Liver (tissue), 3 donors: ENCODE measurements at regions not wholly inside any gene's neighbourhood (a gene's known extent, or its start where the extent isn't known, plus 50 kb on each side); places are given as distances from the start of the nearest gene placed in this dataset.

ENCODE experiments used
- ATF3 ChIP-seq: IDR thresholded peaks from 2 replicates; pipeline ENCODE4 v1.6.1; 2016; ENCODE audit warnings: antibody characterized with exemption
- EGR1 ChIP-seq, 2 donors: IDR thresholded peaks; 2 replicates each; pipeline ENCODE4 v1.6.1; 2016 to 2018; ENCODE audit warnings: antibody characterized with exemption in 2 of 2, low read depth in 2 of 2
- FOXA1 ChIP-seq: IDR thresholded peaks from 2 replicates; pipeline ENCODE4 v1.6.1; 2016; ENCODE audit warnings: antibody characterized with exemption
- GABPA ChIP-seq, 2 donors: IDR thresholded peaks in 1 of 2; conservative IDR thresholded peaks in 1 of 2; 2 replicates each; pipeline ENCODE4 v1.6.1; 2016; ENCODE audit warnings: antibody characterized with exemption in 2 of 2, mild to moderate bottlenecking in 1 of 2, moderate library complexity in 1 of 2
- HNF4A ChIP-seq, 2 donors: conservative IDR thresholded peaks; 2 replicates each; pipeline ENCODE4 v1.6.1; 2016; ENCODE audit warnings: antibody characterized with exemption in 2 of 2, mild to moderate bottlenecking in 2 of 2
- JUND ChIP-seq, 2 donors: IDR thresholded peaks; 2 replicates each; pipeline ENCODE4 v1.6.1; 2016; ENCODE audit warnings: antibody characterized with exemption in 2 of 2
- NR2F2 ChIP-seq: IDR thresholded peaks from 2 replicates; pipeline ENCODE4 v1.6.1; 2016; ENCODE audit warnings: antibody characterized with exemption
- RAD21 ChIP-seq, 2 donors: IDR thresholded peaks; 2 replicates each; pipeline ENCODE4 v1.6.1; 2016; ENCODE audit warnings: antibody characterized with exemption in 2 of 2, mild to moderate bottlenecking in 2 of 2
- REST ChIP-seq: IDR thresholded peaks from 2 replicates; pipeline ENCODE4 v1.6.1; 2016; ENCODE audit warnings: antibody characterized with exemption, mild to moderate bottlenecking
- TAF1 ChIP-seq: conservative IDR thresholded peaks from 2 replicates; pipeline ENCODE4 v1.6.1; 2016; ENCODE audit warnings: antibody characterized with exemption, mild to moderate bottlenecking
- YY1 ChIP-seq: IDR thresholded peaks from 2 replicates; pipeline ENCODE4 v1.6.1; 2016; ENCODE audit warnings: antibody characterized with exemption, mild to moderate bottlenecking
- ZBTB33 ChIP-seq: IDR thresholded peaks from 2 replicates; pipeline ENCODE4 v1.6.1; 2016; ENCODE audit warnings: antibody characterized with exemption
- TF ChIP-seq, protein P1 (sequence below): fragments of 150-350 bp; IDR thresholded peaks from 2 replicates; pipeline ENCODE4 v1.5.1; 2017; ENCODE audit warnings: improper control_type of control experiment, low read depth, low read length; ENCODE audit not compliant: missing input control
- donor health status: healthy.
- donor health status: healthy.

GRCh38 chr2:120463996-120464395 lies 118.1 kb downstream of the INHBB start:
- TF ChIP-seq REST (no peak), RAD21 (IDR thresholded peaks at IDR 0.05) (no peak), JUND (IDR thresholded peaks at IDR 0.05) (no peak), TAF1 (no peak), FOXA1 (no peak), EGR1 (IDR thresholded peaks at IDR 0.05; ENCODE audit: low read depth in 2 of 2) (no peak), YY1 (no peak), HNF4A (conservative IDR thresholded peaks at IDR 0.05) (no peak), GABPA (IDR thresholded peaks at IDR 0.05 in 1 of 2, conservative IDR thresholded peaks at IDR 0.05 in 1 of 2) (no peak), ATF3 (no peak), NR2F2 (no peak), ZBTB33 (no peak)
- TF ChIP-seq, protein P1, sequence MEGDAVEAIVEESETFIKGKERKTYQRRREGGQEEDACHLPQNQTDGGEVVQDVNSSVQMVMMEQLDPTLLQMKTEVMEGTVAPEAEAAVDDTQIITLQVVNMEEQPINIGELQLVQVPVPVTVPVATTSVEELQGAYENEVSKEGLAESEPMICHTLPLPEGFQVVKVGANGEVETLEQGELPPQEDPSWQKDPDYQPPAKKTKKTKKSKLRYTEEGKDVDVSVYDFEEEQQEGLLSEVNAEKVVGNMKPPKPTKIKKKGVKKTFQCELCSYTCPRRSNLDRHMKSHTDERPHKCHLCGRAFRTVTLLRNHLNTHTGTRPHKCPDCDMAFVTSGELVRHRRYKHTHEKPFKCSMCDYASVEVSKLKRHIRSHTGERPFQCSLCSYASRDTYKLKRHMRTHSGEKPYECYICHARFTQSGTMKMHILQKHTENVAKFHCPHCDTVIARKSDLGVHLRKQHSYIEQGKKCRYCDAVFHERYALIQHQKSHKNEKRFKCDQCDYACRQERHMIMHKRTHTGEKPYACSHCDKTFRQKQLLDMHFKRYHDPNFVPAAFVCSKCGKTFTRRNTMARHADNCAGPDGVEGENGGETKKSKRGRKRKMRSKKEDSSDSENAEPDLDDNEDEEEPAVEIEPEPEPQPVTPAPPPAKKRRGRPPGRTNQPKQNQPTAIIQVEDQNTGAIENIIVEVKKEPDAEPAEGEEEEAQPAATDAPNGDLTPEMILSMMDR, result no peak
